HL-60 (cell line): ENCODE measurements at regions not wholly inside any gene's neighbourhood (a gene's known extent, or its start where the extent isn't known, plus 50 kb on each side); places are given as distances from the start of the nearest gene placed in this dataset.
"Not testable (repeated sequence)": the region's sequence is repeated elsewhere in the genome, so short reads cannot be mapped to it uniquely, and the experiment has no call there.

ENCODE experiments used
- DNase-seq, 2 experiments: peaks; one replicate each; pipeline ENCODE4 v3.0.0-alpha.2; 2010 to 2020; ENCODE audit warnings: low read depth in 1 of 2, low spot score in 1 of 2
- H3K27ac ChIP-seq: fragments of 250-450 bp; sonication (Bioruptor Pico); replicated peaks from 2 replicates; pipeline ENCODE4 v1.5.1; 2020; ENCODE audit warnings: mild to moderate bottlenecking, moderate library complexity
- H3K27me3 ChIP-seq: fragments of 250-450 bp; sonication (Bioruptor Pico); 2 replicates; pipeline ENCODE4 v1.5.1; 2021; ENCODE audit warnings: mild to moderate bottlenecking, moderate library complexity; ENCODE audit not compliant: insufficient read depth, poor library complexity, severe bottlenecking
- H3K4me3 ChIP-seq: replicated peaks from 2 replicates; pipeline ENCODE4 v1.5.1; 2011; ENCODE audit warnings: mild to moderate bottlenecking, control low read depth, low read length; ENCODE audit not compliant: insufficient read depth
- GABPA ChIP-seq: IDR thresholded peaks from 2 replicates; pipeline ENCODE4 v1.6.1; 2012; ENCODE audit warnings: low read depth
- POLR2AphosphoS5 ChIP-seq: IDR thresholded peaks from 2 replicates; pipeline ENCODE4 v1.6.1; 2012; ENCODE audit warnings: low read depth
- SPI1 ChIP-seq: IDR thresholded peaks from 2 replicates; pipeline ENCODE4 v1.6.1; 2012; ENCODE audit warnings: low read depth, mild to moderate bottlenecking, borderline replicate concordance
- TF ChIP-seq, protein P1 (sequence below): IDR thresholded peaks from 2 replicates; pipeline ENCODE4 v1.6.1; 2012; ENCODE audit warnings: low read depth; ENCODE audit not compliant: insufficient replicate concordance
- TF ChIP-seq, protein P2 (sequence below): IDR thresholded peaks from one replicate; pipeline ENCODE4 v1.5.1; 2011; ENCODE audit warnings: low read length, control low read depth, inconsistent platforms; ENCODE audit not compliant: insufficient read depth

DNA sequence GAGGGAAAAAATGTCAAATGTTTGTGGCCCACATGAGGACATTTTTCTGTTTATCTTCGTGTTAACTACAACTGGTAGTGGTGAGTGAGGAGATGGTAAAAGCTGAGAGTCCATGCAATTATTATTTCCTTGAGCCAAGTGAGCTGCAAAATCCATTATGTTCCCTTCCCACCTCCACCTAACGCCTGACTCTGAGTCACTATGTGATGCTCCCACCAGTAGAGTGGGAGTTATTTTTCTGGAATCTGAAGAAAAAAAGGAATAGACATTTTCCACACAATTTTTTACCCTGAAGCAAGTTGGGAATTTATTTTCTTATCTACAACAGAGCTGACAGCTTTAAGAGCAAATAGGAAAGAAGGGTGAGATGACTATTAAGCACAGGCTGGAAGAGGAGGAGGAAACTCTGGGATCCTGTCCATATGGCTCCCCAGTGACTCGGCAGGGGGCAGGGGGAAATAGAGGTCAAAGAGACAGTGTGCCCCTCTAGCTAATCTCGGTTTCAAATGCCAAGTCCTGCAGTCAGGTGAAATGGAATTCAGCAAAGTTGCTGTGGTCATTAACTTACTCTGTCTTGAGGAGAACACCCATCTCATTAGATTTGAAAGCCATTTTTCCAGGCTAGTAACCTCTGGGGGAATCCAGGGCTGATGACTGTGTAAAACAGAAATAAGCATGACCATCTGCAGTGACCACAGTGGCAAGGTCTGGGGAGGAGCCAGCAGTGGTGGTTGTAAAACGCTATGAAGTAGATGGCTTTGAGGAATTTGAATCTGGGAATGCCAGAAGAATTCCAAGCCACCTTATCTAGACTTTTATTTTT, 463.9 kb downstream of the STK39 start:
- no peaks in the 10 kb centered on the region for H3K27me3 ChIP-seq
- DNase-seq: no peak
- H3K4me3 ChIP-seq: no peak overlapping the region
- TF ChIP-seq SPI1 (no peak), POLR2AphosphoS5 (no peak)
- H3K27ac ChIP-seq: no peak overlapping the region

DNA sequence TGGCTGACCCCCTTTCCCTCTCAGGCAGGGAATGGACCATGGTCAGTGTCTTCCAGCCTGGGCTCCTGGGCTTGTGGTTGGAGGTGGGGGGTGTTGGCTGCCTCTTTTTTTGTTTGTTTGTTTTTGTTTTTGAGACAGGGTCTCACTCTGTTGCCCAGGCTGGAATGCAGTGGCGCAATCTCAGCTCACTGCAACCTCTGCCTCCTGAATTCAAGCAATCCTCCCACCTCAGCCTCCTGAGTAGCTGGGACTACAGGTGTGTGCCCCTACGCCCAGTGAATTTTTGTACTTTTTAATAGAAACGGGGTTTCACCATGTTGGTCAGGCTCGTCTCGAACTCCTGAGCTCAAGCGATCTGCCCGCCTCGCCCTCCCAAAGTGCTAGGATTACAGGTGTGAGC, 465.8 kb downstream of the STK39 start:
- not testable (repeated sequence) for H3K27ac ChIP-seq, H3K27me3 ChIP-seq, DNase-seq, H3K4me3 ChIP-seq

DNA sequence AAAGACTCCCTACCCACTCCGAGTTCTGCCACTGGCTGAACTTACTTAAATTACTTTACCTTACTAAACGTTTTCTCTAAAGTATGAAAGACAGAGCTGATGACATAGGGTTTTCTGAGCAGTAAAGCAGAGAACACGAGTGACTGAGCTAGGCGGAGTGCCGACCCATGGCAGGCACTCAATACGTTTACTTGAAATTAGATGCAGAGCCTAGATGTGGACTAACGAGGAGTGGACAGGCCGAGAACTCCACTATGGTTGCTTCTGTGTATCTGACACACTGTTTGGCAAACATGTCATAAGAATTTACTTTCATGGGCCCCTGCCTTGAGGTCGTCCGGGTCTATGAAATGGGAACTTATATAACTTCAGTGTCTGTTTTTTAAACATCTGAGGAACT, 471.0 kb downstream of the STK39 start:
- Histone ChIP-seq H3K4me3 (no peak overlapping the region), H3K27ac (no peak overlapping the region), H3K27me3 (no peaks in the 10 kb centered on the region)
- TF ChIP-seq GABPA (no peak), SPI1 (no peak), POLR2AphosphoS5 (no peak)
- TF ChIP-seq, protein P1, sequence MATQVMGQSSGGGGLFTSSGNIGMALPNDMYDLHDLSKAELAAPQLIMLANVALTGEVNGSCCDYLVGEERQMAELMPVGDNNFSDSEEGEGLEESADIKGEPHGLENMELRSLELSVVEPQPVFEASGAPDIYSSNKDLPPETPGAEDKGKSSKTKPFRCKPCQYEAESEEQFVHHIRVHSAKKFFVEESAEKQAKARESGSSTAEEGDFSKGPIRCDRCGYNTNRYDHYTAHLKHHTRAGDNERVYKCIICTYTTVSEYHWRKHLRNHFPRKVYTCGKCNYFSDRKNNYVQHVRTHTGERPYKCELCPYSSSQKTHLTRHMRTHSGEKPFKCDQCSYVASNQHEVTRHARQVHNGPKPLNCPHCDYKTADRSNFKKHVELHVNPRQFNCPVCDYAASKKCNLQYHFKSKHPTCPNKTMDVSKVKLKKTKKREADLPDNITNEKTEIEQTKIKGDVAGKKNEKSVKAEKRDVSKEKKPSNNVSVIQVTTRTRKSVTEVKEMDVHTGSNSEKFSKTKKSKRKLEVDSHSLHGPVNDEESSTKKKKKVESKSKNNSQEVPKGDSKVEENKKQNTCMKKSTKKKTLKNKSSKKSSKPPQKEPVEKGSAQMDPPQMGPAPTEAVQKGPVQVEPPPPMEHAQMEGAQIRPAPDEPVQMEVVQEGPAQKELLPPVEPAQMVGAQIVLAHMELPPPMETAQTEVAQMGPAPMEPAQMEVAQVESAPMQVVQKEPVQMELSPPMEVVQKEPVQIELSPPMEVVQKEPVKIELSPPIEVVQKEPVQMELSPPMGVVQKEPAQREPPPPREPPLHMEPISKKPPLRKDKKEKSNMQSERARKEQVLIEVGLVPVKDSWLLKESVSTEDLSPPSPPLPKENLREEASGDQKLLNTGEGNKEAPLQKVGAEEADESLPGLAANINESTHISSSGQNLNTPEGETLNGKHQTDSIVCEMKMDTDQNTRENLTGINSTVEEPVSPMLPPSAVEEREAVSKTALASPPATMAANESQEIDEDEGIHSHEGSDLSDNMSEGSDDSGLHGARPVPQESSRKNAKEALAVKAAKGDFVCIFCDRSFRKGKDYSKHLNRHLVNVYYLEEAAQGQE: no peak
- TF ChIP-seq, protein P2, sequence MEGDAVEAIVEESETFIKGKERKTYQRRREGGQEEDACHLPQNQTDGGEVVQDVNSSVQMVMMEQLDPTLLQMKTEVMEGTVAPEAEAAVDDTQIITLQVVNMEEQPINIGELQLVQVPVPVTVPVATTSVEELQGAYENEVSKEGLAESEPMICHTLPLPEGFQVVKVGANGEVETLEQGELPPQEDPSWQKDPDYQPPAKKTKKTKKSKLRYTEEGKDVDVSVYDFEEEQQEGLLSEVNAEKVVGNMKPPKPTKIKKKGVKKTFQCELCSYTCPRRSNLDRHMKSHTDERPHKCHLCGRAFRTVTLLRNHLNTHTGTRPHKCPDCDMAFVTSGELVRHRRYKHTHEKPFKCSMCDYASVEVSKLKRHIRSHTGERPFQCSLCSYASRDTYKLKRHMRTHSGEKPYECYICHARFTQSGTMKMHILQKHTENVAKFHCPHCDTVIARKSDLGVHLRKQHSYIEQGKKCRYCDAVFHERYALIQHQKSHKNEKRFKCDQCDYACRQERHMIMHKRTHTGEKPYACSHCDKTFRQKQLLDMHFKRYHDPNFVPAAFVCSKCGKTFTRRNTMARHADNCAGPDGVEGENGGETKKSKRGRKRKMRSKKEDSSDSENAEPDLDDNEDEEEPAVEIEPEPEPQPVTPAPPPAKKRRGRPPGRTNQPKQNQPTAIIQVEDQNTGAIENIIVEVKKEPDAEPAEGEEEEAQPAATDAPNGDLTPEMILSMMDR: no peak
- DNase-seq: no peak

DNA sequence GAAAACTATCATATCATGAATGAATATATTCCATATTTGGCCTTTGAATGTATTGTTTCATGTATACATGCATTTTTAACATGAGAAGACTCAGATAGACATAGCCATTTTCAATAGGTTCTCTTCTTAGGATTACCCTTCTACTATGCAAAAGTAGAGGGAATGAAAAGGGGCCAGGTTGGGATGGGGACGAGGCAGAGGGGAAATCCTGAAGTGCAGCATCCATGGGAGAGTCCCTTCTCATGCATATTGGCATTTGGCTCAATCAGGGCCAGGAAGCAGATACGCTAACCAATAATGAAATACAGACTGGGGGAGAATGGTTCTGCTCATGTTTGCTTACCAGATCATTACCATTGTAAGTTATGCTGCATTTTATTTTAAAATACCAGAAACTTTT, 475.8 kb downstream of the STK39 start:
- Histone ChIP-seq H3K4me3 (no peak overlapping the region), H3K27me3 (no peaks in the 10 kb centered on the region), H3K27ac (no peak overlapping the region)
- TF ChIP-seq, protein P1: no peak
- no peak for TF ChIP-seq GABPA
- TF ChIP-seq, protein P2: no peak
- no peak for TF ChIP-seq SPI1
- no peak for TF ChIP-seq POLR2AphosphoS5
- no peak for DNase-seq

DNA sequence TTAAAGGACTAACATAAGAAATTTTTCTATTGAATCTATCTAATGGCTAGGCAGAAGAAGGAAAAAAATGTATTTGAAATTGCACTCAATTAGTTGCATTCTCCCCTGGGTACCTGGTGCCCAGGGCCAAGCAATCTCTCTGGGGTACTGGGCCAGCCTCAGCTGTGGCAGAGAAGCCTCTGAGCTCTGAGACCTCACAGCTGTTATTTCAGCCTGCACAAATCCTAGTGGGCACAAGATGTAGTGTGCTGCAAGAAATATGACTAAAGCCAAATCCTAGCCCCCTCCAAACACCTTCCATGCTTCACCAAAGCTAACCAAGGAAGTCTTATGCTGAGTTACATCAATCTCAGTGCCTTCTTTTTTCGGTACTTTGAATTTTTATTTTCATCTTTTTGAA, 478.4 kb downstream of the STK39 start:
- Histone ChIP-seq H3K27me3 (no peaks in the 10 kb centered on the region), H3K27ac (no peak overlapping the region), H3K4me3 (no peak overlapping the region)
- no peak for DNase-seq
- no peak for TF ChIP-seq GABPA
- TF ChIP-seq, protein P2: no peak
- TF ChIP-seq, protein P1: no peak
- no peak for TF ChIP-seq POLR2AphosphoS5
- TF ChIP-seq SPI1: no peak
